ENCODE measurements at regions not wholly inside any gene's neighbourhood (a gene's known extent, or its start where the extent isn't known, plus 50 kb on each side); places are given as distances from the start of the nearest gene placed in this dataset.

DNA sequence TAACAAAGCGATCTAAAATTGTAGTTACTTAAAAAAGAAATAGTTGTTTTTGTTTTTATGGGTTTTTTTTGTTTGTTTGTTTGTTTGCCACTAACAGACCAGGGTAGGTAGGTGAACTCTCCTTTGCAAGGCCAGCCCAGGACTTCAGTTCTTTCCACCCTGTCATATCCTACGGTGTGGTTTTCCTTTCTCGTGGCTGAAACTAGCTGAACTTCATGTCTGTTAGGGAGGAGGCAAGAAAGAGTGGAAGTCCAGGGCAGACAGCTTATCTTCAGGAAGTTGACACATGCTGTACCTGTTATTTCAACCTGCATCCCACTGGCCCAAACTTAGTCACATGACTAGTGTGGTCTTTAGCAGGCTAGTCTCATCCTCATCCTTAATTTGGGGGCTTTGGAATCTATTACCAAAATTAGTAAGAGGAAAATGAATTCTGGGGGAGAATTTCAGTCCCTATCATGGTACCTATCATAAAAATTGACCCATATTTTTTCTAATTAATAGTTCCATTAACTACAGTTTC lies 62.9 kb upstream of the LRRC7 start:
- TF ChIP-seq, protein P1, sequence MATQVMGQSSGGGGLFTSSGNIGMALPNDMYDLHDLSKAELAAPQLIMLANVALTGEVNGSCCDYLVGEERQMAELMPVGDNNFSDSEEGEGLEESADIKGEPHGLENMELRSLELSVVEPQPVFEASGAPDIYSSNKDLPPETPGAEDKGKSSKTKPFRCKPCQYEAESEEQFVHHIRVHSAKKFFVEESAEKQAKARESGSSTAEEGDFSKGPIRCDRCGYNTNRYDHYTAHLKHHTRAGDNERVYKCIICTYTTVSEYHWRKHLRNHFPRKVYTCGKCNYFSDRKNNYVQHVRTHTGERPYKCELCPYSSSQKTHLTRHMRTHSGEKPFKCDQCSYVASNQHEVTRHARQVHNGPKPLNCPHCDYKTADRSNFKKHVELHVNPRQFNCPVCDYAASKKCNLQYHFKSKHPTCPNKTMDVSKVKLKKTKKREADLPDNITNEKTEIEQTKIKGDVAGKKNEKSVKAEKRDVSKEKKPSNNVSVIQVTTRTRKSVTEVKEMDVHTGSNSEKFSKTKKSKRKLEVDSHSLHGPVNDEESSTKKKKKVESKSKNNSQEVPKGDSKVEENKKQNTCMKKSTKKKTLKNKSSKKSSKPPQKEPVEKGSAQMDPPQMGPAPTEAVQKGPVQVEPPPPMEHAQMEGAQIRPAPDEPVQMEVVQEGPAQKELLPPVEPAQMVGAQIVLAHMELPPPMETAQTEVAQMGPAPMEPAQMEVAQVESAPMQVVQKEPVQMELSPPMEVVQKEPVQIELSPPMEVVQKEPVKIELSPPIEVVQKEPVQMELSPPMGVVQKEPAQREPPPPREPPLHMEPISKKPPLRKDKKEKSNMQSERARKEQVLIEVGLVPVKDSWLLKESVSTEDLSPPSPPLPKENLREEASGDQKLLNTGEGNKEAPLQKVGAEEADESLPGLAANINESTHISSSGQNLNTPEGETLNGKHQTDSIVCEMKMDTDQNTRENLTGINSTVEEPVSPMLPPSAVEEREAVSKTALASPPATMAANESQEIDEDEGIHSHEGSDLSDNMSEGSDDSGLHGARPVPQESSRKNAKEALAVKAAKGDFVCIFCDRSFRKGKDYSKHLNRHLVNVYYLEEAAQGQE (IDR thresholded peaks at IDR 0.05; ENCODE audit: borderline replicate concordance): no peak
- TF ChIP-seq MXI1 (conservative IDR thresholded peaks at IDR 0.05; ENCODE audit: poor library complexity, severe bottlenecking): no peak
- TF ChIP-seq, protein P2, sequence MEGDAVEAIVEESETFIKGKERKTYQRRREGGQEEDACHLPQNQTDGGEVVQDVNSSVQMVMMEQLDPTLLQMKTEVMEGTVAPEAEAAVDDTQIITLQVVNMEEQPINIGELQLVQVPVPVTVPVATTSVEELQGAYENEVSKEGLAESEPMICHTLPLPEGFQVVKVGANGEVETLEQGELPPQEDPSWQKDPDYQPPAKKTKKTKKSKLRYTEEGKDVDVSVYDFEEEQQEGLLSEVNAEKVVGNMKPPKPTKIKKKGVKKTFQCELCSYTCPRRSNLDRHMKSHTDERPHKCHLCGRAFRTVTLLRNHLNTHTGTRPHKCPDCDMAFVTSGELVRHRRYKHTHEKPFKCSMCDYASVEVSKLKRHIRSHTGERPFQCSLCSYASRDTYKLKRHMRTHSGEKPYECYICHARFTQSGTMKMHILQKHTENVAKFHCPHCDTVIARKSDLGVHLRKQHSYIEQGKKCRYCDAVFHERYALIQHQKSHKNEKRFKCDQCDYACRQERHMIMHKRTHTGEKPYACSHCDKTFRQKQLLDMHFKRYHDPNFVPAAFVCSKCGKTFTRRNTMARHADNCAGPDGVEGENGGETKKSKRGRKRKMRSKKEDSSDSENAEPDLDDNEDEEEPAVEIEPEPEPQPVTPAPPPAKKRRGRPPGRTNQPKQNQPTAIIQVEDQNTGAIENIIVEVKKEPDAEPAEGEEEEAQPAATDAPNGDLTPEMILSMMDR (IDR thresholded peaks at IDR 0.05; ENCODE audit: poor library complexity, severe bottlenecking): no peak
- no peak for TF ChIP-seq SMC3 (conservative IDR thresholded peaks at IDR 0.05; ENCODE audit: poor library complexity)
- no peak for TF ChIP-seq POLR2AphosphoS5 (IDR thresholded peaks at IDR 0.05)
- TF ChIP-seq RAD21 (conservative IDR thresholded peaks at IDR 0.05): no peak
- no peak for TF ChIP-seq EZH2 (IDR thresholded peaks at IDR 0.05; ENCODE audit: borderline replicate concordance, insufficient read depth, low read length, poor library complexity, severe bottlenecking)
